ENCODE measurements at regions not wholly inside any gene's neighbourhood (a gene's known extent, or its start where the extent isn't known, plus 50 kb on each side); places are given as distances from the start of the nearest gene placed in this dataset.

DNA sequence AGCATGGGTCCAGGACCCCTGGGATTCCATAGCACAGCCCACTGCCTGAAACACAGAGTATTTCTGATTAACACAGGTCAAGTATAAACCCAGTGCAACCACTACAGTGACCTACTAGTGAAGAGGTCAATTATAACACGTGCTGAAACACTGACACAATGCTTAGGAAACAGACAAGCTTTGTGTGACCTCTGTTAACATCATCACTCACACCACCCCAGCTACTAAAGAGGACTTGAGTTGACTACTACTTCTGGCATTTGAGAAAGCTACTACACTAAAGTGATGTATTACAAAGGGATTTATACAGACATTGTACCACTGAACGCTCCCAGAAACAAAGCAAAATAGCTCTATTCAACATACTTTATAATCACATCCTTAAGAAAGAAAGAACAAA, 1935.9 kb upstream of the PCDH20 start:
- H3K27me3 ChIP-seq: no peaks in the 10 kb centered on the region
- H3K27ac ChIP-seq: no peak overlapping the region
- no peaks in the 10 kb centered on the region for H3K36me3 ChIP-seq
- H3K4me1 ChIP-seq: no peaks in the 10 kb centered on the region
- WGBS, 2 donors: 37 to 41% methylated on average over 2 of the region's 2 CpGs
- DNase-seq (ENCODE audit: low spot score in 2 of 2): no peak
- TF ChIP-seq POLR2A (IDR thresholded peaks at IDR 0.05) (no peak), EP300 (IDR thresholded peaks at IDR 0.05) (no peak)
- TF ChIP-seq, protein P1, sequence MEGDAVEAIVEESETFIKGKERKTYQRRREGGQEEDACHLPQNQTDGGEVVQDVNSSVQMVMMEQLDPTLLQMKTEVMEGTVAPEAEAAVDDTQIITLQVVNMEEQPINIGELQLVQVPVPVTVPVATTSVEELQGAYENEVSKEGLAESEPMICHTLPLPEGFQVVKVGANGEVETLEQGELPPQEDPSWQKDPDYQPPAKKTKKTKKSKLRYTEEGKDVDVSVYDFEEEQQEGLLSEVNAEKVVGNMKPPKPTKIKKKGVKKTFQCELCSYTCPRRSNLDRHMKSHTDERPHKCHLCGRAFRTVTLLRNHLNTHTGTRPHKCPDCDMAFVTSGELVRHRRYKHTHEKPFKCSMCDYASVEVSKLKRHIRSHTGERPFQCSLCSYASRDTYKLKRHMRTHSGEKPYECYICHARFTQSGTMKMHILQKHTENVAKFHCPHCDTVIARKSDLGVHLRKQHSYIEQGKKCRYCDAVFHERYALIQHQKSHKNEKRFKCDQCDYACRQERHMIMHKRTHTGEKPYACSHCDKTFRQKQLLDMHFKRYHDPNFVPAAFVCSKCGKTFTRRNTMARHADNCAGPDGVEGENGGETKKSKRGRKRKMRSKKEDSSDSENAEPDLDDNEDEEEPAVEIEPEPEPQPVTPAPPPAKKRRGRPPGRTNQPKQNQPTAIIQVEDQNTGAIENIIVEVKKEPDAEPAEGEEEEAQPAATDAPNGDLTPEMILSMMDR (IDR thresholded peaks at IDR 0.05): no peak
- H3K4me3 ChIP-seq: no peak overlapping the region
- H3K9me3 ChIP-seq: no peaks in the 10 kb centered on the region

DNA sequence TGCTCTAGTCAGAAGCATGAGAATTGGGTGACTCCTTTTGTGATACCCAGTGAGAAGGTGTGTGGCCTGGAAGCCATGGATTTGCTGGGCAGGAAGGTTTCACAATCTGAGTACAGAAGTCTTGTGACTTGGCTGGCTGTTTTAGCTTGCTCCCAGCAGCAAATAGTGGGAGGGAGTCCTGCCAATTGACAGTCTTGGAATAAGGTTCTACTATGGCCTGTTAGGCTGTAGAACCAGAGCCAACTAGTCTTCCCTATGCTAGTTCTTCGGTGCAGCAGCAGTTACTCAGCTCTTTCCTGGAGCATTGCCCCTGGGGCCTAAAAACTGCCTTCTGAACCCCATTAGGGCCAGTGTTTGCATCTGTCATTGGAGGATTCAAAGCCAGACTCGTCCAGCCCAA, 1935.4 kb upstream of the PCDH20 start:
- Histone ChIP-seq H3K27ac (no peak overlapping the region), H3K27me3 (no peaks in the 10 kb centered on the region), H3K4me1 (no peaks in the 10 kb centered on the region), H3K4me3 (no peak overlapping the region), H3K9me3 (no peaks in the 10 kb centered on the region), H3K36me3 (no peaks in the 10 kb centered on the region)
- WGBS, 2 donors: 36 to 60% methylated on average over 2 of the region's 2 CpGs
- no peak for DNase-seq (ENCODE audit: low spot score in 2 of 2)
- TF ChIP-seq POLR2A (IDR thresholded peaks at IDR 0.05) (no peak), EP300 (IDR thresholded peaks at IDR 0.05) (no peak)
- TF ChIP-seq, protein P1 (IDR thresholded peaks at IDR 0.05): no peak

DNA sequence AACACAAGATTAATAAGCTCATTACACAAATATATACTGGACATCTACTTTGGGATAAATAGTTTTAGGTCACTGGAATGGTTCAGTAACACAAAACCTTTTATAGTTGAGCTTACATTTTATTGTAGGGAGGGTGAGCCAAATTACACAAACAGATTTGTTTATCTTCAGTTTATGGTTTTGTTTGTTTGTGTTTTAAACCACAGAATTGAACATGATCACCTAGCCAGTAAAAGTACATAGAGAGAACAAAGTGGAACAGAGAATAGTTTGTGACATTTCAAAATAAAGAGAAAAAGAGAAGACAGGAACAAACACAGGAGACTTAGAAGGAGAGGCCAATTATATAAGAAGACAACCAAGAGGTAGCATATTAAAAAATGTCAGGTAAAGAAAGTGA, 1930.2 kb upstream of the PCDH20 start:
- H3K4me1 ChIP-seq: no peaks in the 10 kb centered on the region
- DNase-seq (ENCODE audit: low spot score in 2 of 2): no peak
- no peak overlapping the region for H3K27ac ChIP-seq
- H3K27me3 ChIP-seq: no peaks in the 10 kb centered on the region
- TF ChIP-seq EP300 (IDR thresholded peaks at IDR 0.05): no peak
- no peaks in the 10 kb centered on the region for H3K36me3 ChIP-seq
- no peaks in the 10 kb centered on the region for H3K9me3 ChIP-seq
- H3K4me3 ChIP-seq: no peak overlapping the region

DNA sequence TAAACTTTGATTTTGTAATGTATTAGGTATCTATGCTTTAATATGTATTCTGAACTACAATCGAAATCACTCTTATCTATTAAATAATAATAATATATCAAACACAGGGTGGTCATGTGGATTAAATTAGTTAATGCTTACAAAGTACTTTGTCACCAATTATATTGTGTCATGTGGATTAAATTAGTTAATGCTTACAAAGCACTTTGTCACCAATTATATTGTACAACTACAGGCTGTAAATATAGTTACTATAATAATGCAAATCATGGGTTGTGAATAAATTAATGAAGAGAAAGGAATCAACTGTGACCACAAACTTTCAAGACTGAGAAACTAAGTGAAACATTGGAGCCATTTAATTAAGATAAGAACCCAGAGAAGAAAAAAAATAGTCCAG, 1929.1 kb upstream of the PCDH20 start:
- Histone ChIP-seq H3K4me1 (no peaks in the 10 kb centered on the region), H3K27me3 (no peaks in the 10 kb centered on the region), H3K36me3 (no peaks in the 10 kb centered on the region), H3K4me3 (no peak overlapping the region), H3K9me3 (no peaks in the 10 kb centered on the region), H3K27ac (no peak overlapping the region)
- no peak for DNase-seq (ENCODE audit: low spot score in 2 of 2)
- 84 to 90% methylated on average over 1 of the region's 1 CpG for WGBS, 2 donors
- TF ChIP-seq EP300 (IDR thresholded peaks at IDR 0.05): no peak
- no peak for TF ChIP-seq POLR2A (IDR thresholded peaks at IDR 0.05)
- TF ChIP-seq, protein P1 (IDR thresholded peaks at IDR 0.05): no peak

DNA sequence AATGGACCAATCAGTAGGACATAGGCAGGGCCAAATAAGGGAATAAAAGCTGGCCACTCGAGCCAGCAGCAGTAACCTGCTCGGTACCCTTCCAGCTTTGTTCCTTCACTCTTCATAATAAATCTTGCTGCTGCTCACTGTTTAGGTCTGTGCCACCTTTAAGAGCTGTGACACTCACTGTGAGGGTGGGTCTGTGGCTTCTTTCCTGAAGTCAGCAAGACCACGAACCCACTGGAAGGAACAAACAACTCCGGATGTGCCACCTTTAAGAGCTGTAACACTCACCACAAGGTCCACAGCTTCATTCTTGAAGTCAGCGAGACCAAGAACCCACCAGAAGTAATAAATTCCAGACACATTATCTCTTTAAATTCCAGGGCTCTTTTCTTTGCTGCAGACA, 1922.3 kb upstream of the PCDH20 start:
- H3K36me3 ChIP-seq: no peaks in the 10 kb centered on the region
- TF ChIP-seq EP300 (IDR thresholded peaks at IDR 0.05) (no peak), POLR2A (IDR thresholded peaks at IDR 0.05) (no peak)
- TF ChIP-seq, protein P1 (IDR thresholded peaks at IDR 0.05): no peak

DNA sequence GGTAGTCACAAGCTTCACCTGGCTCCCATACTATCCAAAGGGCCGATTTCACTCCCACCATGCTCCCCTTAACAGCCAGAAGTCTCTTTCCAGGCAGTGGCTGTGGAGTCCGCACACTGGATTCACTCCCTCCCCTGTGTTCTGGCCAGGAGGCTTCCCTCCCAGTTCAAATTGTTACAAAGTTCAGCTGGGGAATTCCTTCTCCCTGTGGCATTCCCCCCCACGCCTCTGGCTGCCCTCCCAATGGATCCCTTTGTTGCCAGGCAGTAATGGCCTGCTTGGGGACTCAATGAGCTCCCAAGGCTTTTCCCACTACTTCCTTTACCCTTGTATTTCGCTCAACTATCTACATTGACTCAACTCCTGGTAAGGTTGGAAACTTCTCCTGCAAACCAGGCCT, 1921.4 kb upstream of the PCDH20 start:
- TF ChIP-seq EP300 (IDR thresholded peaks at IDR 0.05): no peak
- TF ChIP-seq, protein P1 (IDR thresholded peaks at IDR 0.05): no peak
- TF ChIP-seq POLR2A (IDR thresholded peaks at IDR 0.05): no peak
- Histone ChIP-seq H3K27me3 (no peaks in the 10 kb centered on the region), H3K27ac (no peak overlapping the region), H3K4me1 (no peaks in the 10 kb centered on the region), H3K9me3 (no peaks in the 10 kb centered on the region), H3K4me3 (no peak overlapping the region), H3K36me3 (no peaks in the 10 kb centered on the region)
- 75 to 79% methylated on average over 4 of the region's 4 CpGs for WGBS, 2 donors
- no peak for DNase-seq (ENCODE audit: low spot score in 2 of 2)

More for the DNA sequence above, 1922.3 kb upstream of the PCDH20 start:
- DNase-seq (ENCODE audit: low spot score in 2 of 2): no peak
- H3K4me3 ChIP-seq: no peak overlapping the region
- no peaks in the 10 kb centered on the region for H3K27me3 ChIP-seq
- no peaks in the 10 kb centered on the region for H3K9me3 ChIP-seq
- 84% methylated on average over 5 of the region's 5 CpGs for WGBS, 2 donors
- no peak overlapping the region for H3K27ac ChIP-seq
- H3K4me1 ChIP-seq: no peaks in the 10 kb centered on the region
